GM08714 (cell line): ENCODE measurements at regions not wholly inside any gene's neighbourhood (a gene's known extent, or its start where the extent isn't known, plus 50 kb on each side); places are given as distances from the start of the nearest gene placed in this dataset.
A peak's percentile ranks its signal among the peaks of the same experiment; 100 is the strongest.
"Not testable (repeated sequence)": the region's sequence is repeated elsewhere in the genome, so short reads cannot be mapped to it uniquely, and the experiment has no call there.

Experiments
- H3K4me3 ChIP-seq: fragments of 200-500 bp; sonication (Bioruptor generic); 2 replicates; pipeline ENCODE4 v1.5.1; 2014; ENCODE audit warnings: mild to moderate bottlenecking, low read length, inconsistent platforms
- ZNF274 ChIP-seq: IDR thresholded peaks from 2 replicates; pipeline ENCODE4 v1.6.1; 2012; ENCODE audit warnings: mild to moderate bottlenecking, low read depth, low read length

DNA sequence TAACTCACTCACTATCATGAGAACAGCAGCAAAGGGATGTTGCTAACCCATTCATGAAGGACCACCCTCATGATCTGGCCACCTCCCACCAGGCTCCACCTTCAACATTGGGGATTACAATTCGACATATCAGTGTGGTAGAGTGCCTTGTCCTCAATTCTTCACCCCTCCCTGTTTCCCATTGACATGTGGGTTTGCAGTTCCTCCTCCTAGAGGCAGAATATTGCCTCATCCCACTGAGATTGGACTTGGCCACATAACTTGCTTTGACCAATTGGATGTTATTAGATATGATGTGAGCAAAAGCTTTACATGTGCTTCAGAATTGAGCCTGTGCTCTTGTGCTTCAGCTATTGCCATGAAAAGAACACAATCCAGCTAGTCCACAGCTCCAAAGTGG lies 217.0 kb upstream of the CXCR4 start:
- no peak overlapping the region for H3K4me3 ChIP-seq
- no peak for TF ChIP-seq ZNF274

DNA sequence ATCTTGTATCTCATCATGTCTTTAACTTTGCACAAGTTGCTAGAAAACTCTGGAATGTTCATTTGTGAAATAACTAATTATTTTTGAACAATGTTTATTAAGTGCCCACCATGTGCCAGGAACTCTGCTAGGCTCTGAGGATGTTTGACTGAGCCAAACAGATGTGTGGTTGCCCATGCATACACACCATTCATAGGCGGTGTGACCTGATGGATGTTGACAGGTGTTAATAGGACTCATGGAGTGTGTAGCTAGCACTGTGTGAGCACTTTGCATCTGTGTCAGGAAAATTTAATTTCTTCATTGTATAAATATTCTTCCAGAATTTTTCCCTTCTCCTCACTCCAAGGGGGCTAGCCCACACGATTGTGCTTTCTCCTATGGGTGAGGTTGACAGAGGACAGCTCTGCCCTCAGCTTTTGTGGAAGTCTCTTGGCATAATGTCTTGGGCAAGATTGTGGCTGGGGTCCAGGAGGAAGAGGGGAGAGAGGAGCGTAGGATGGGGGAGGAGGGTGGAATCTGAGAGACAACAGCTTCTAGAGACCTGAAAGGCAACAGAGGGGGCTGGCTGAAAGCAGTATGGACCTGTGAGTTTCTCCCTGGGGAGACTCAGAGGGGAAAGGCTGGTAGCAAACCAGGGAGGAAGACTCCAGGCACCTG lies 214.6 kb upstream of the CXCR4 start:
- no peak overlapping the region for H3K4me3 ChIP-seq

DNA sequence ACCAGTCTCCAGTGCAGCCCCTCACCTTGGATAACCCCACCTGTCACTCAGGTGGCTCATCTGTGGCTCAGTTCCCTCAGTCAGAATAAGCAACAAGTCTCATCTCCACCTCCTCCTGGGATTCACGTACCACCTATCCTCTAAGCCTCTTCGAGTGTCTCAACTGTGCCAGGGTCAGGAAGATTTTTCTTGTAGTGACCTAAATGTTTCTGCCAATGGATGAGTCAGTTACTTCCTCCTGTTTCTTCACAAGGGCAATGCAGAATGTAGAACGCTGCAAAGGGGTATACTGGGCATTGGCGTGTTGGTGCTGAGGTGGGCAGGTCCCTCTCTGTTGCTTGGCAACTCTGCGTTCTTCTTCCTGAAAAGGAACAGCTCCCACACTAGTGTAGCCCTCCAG lies 213.3 kb upstream of the CXCR4 start:
- TF ChIP-seq ZNF274: no peak
- no peak overlapping the region for H3K4me3 ChIP-seq

More for the DNA sequence above, 214.6 kb upstream of the CXCR4 start:
- no peak for TF ChIP-seq ZNF274

DNA sequence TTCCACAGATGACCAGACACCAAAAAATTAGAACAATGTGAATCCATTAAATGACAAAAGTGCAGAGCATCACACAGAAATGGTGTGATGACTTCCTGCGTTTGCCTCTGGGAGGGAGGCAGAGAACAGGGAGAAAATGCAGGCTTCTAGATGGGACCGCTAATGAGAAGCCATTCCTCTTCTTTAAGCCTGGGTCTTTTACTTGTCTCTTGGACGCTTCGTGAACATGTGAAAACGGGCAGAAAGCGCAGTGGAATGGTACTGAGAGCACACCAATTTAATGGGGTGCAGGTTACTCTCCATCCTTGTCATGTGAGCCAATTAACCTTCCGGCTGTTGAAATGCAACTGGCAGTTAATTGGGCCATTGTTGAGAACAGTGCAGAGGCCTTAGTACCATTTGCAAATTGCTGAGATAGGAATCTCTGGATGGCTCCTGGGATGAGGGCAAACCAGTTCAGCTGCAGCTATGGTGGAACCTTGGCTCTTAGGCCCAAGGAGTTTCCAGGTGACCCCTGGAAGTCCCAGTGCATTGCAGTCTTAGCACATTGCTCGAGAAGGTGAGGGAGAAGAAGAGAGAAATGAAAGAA lies 210.4 kb upstream of the CXCR4 start:
- H3K4me3 ChIP-seq: no peak overlapping the region
- no peak for TF ChIP-seq ZNF274

DNA sequence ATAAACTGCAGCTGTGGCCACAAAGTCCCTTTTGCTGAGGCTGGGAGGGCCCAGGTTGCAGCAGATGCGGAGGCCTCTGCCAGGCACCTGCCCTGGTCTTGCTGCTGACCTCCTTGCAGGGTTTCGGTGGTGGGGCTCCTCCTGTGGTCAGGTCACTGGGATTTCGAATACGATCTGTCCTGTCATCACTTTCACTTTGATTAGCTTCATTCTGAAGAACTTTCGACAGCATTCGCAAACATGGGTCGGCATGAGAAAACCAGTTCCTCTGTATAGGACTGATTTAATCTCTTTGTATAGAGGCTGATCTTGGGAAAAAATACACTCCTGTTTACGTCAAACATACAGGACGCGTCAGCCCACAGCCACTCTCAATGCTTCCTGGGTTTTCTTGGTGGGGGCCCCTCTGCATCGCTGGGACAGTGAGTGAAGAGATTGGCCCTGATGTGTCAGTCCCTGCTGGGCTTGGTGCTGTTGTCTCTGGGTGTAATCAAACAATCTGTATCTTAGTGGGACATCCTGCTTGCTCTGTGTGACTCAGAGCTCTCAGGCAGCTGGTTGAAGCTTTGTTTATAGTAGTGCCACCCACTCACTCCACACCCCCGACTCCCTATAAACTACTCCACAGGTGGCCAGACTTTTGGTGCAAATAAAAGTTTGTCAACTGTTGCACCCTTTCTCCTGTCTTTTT lies 209.4 kb upstream of the CXCR4 start:
- H3K4me3 ChIP-seq: peak overlapping the region; percentile 32; the same call in 1 of the 2 replicates
- no peak for TF ChIP-seq ZNF274

DNA sequence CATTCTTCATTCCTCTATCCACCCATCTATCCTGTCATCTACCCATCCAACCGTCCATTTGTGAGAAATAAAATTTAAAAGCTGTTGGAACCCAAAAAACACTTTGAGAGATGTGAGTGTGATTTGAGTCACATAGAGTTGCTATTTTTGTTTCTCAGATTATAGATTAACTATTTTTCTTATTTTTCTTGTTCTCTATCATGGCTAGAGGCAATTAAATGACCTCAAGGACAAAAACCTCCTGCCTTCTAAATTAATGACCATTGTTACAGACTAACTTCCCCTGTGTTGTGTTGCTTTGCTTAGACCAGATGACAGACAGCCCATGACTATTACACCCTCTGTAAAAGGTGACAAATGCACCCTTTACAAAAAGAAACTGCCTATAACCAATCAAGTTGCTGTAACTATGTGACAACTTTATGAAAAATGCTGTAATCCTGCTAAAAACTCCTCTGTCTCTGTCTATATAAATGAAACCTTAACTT lies 207.9 kb upstream of the CXCR4 start:
- no peak for TF ChIP-seq ZNF274

DNA sequence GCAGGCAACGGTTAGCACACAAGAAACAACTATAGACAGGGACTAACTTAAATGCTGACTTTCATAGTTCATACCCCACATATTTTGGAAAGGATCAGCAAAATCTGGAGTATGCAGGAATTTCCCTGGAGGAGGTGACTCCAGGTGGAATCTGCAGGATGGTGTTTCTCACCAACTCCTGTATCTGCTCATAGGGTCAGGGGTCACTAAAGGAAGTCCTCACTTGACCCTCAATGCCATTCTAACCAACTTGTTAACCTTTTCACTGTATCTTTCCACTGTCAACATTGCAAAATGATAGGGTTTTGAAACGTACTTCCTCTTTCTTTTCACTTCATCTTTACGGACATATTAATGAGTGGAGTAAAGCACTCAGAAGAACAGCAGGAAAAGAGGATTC lies 207.0 kb upstream of the CXCR4 start:
- H3K4me3 ChIP-seq: no peak overlapping the region
- TF ChIP-seq ZNF274: no peak

More for the DNA sequence above, 207.9 kb upstream of the CXCR4 start:
- no peak overlapping the region for H3K4me3 ChIP-seq

DNA sequence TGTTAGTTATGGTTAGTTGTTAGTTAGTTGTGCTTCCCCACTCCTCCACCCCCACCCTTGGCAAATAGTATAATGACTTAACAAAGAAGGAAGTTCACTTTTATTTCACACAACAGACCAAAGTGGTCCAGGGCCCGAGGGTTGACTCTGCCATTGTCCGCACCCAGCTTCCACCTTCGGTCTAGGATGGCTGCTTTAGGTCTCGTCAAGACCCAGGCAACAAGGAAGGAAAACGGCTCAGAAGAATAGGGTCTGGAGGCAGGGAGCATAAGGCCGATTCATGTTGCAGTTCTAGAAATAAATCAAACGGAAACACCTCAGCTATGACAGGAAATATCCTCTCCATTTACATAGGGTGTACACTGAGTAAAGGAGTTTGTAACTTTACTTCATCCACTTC lies 206.0 kb upstream of the CXCR4 start:
- no peak for TF ChIP-seq ZNF274
- no peak overlapping the region for H3K4me3 ChIP-seq

DNA sequence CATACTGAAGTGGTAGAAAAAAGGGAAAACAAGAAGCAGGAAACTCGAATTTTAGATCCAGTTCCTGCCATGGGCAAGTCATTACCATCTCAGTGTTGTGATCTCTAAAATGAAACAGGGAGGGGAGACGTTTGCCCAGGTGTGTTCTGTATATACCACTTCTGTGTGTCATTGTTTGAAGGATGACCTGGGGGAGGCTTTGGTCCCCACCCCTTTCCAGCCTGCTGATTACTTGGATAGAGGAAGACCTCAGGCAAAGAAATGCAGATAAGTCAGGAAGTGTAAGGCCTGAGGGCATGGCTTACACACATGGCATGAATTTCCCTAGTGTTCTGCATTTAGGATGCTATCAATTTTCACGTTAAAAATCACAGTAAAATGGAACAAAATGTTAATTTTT lies 205.2 kb upstream of the CXCR4 start:
- TF ChIP-seq ZNF274: no peak
- H3K4me3 ChIP-seq: no peak overlapping the region

DNA sequence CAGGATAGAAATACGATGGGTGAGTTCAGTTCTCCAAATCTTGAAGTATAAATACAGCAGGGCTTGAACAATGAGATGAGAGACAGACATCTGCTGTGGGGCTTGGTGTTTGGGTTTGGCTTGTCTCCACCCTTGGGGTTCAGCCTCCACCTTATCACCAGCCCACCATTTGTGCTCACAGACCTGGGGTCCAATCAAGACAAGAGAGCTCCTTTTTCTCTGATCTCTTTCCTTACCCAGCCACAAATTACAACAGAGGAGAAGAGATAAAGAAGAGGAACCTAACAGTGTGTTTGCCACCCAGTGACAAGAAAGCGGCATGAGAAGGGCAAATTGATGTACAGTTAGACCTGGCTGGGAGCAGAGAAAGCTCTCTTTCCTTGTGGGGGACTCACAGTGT lies 204.5 kb upstream of the CXCR4 start:
- no peak for TF ChIP-seq ZNF274

DNA sequence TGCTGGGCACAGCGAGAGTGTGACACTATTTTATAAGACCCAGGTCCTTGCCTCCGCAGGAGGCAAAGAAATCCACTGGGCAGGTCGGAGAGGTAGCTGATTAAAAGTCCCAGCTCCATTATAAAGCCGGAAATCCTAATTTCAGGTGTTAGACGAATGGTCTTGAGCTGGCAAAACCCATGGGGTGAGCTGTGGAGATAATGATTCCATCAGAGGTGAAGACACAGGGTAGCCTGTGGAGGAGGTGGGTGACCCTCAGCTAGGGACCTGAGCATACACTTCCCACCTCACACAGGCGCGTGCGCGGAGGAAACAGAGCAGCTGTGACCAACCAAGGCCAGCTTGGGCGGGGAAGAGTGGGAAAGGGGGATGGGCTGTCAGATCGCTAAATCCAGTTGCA lies 201.7 kb upstream of the CXCR4 start:
- no peak for TF ChIP-seq ZNF274
- H3K4me3 ChIP-seq: no peak overlapping the region

More for the DNA sequence above, 204.5 kb upstream of the CXCR4 start:
- no peak overlapping the region for H3K4me3 ChIP-seq

DNA sequence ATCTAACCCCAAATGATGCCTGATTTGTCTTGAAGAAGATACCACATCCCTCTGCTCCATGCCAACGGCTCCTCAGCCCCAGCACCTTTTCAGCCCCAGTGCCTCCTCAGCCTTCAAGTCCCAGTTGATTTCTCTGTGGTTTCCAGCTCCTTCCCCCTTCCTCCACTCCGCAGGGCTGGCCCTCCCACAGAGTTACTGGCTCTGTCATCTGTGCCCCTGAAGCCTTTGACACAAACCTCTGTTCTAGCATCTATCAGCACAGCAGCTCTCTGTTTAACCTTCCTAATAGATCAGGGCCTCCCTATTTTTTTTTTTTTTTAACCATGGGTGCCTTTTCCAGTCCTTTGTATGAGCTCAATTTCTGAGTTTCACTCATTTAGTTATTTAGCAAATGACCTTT lies 201.3 kb upstream of the CXCR4 start:
- no peak for TF ChIP-seq ZNF274
- H3K4me3 ChIP-seq: no peak overlapping the region

DNA sequence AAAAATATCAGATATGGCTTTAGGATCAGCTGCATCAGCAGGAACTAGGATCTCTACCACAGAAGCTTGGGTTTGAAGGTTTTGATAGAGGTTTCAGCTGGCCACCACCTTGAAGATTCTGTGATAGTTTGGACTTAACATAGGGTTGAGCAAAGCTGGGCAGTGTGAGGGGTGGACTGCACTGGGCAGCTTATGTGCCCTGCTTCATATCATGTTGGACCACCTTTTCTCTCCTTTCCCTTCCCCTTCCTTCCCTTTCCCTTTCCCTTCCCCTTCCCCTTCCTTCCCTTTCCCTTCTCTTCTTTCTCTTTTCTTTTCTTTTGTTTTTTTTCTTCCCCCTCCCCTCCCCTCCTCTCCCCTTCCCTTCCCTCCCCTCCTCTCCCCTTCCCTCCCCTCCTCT lies 196.3 kb upstream of the CXCR4 start:
- no peak overlapping the region for H3K4me3 ChIP-seq
- TF ChIP-seq ZNF274: no peak

DNA sequence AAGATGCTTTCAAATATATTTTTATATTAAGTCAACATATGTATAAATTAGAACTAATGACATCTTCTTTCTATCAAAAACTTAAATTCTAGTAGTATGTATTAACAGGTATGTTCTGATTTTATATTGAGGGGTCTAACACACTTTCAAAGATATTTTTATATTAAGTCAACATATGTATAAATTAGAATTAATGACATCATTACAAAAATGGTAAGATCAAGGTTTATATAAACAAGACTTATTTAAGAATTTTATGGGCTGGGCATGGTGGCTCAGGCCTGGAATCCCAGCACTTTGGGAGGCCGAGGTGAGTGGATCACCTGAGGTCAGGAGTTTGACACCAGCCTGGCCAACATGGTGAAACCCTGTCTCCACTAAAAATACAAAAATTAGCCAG lies 194.6 kb upstream of the CXCR4 start:
- not testable (repeated sequence) for H3K4me3 ChIP-seq
